ENCODE measurements at regions not wholly inside any gene's neighbourhood (a gene's known extent, or its start where the extent isn't known, plus 50 kb on each side); places are given as distances from the start of the nearest gene placed in this dataset.

- Histone ChIP-seq H3K4ac (replicated peaks; ENCODE audit: insufficient read length, low read depth, low read length) (no peak overlapping the region), H3K27me3 (replicated peaks in 1 of 4; ENCODE audit: control insufficient read depth in 3 of 4, extremely low read depth in 1 of 4, insufficient read depth in 3 of 4, low read length in 3 of 4) (no peaks in the 10 kb centered on the region), H2BK12ac (ENCODE audit: low read depth, low read length) (no peak overlapping the region), H3K4me3 (ENCODE audit: extremely low read depth in 1 of 4, insufficient read depth in 2 of 4, low read depth in 3 of 4, low read length in 4 of 4) (no peak overlapping the region), H3K36me3 (ENCODE audit: control insufficient read depth in 2 of 4, insufficient read depth in 4 of 4, low read length in 3 of 4) (no peaks in the 10 kb centered on the region), H3K14ac (ENCODE audit: insufficient read length) (no peak overlapping the region), H3K79me2 (ENCODE audit: control insufficient read depth in 1 of 2, insufficient read depth in 2 of 2, low read length in 2 of 2) (no peaks in the 10 kb centered on the region), H3K9me3 (ENCODE audit: insufficient read depth in 2 of 2, low read depth in 1 of 2, low read length in 1 of 2) (no peaks in the 10 kb centered on the region), H3K4me2 (ENCODE audit: insufficient read depth in 1 of 2, low read depth in 2 of 2, low read length in 2 of 2) (no peak overlapping the region), H4K5ac (ENCODE audit: insufficient read length, low read depth, low read length) (no peak overlapping the region), H2AFZ (ENCODE audit: low read length) (no peak overlapping the region), H2AK5ac (ENCODE audit: low read depth, low read length) (no peak overlapping the region), H3K79me1 (ENCODE audit: low read depth, low read length) (no peaks in the 10 kb centered on the region), H3K4me1 (replicated peaks in 1 of 4; ENCODE audit: control insufficient read depth in 3 of 4, insufficient read depth in 4 of 4, low read length in 3 of 4) (no peaks in the 10 kb centered on the region), H4K20me1 (replicated peaks in 1 of 2; ENCODE audit: control insufficient read depth in 1 of 2, insufficient read depth in 2 of 2, low read length in 2 of 2) (no peaks in the 10 kb centered on the region), H2BK120ac (replicated peaks; ENCODE audit: low read depth, low read length) (no peak overlapping the region), H3K56ac (replicated peaks; ENCODE audit: insufficient read length, low read depth, low read length) (no peak overlapping the region), H3K27ac (ENCODE audit: low read depth, low read length) (no peak overlapping the region), H3K9ac (replicated peaks in 1 of 4; ENCODE audit: extremely low read depth in 1 of 4, low read depth in 3 of 4, low read length in 3 of 4) (no peak overlapping the region), H2BK5ac (ENCODE audit: low read depth, low read length) (no peak overlapping the region), H4K91ac (replicated peaks; ENCODE audit: insufficient read length, low read length) (no peak overlapping the region), H3K23me2 (ENCODE audit: low read depth, low read length) (no peaks in the 10 kb centered on the region), H3K18ac (ENCODE audit: extremely low read depth, low read length) (no peak overlapping the region), H2BK20ac (ENCODE audit: low read length) (no peak overlapping the region), H3K23ac (ENCODE audit: insufficient read length) (no peak overlapping the region), H4K8ac (ENCODE audit: extremely low read depth, insufficient read depth, low read length) (no peak overlapping the region), H2BK15ac (ENCODE audit: low read length) (no peak overlapping the region)
- ChIA-PET CTCF (ENCODE audit: partially characterized antibody) (no interaction called here), POLR2A (ENCODE audit: partially characterized antibody) (no interaction called here)
- DNase-seq (ENCODE audit: low read depth in 1 of 2, low spot score in 2 of 2), result no peak
- 87% methylated on average over 7 of the region's 7 CpGs; no CpG with 5 or more reads in 1 of the 2 experiments for WGBS, 2 experiments (ENCODE audit: extremely low coverage in 1 of 2, insufficient coverage in 1 of 2, insufficient read length in 1 of 2, insufficient replicate concordance in 2 of 2, low coverage in 1 of 2, low lambda C conversion rate in 2 of 2, missing lambda C conversion rate in 1 of 2)
- no peak for FAIRE-seq
- TF ChIP-seq BRCA1 (IDR thresholded peaks at IDR 0.05; ENCODE audit: low read depth, low read length), result no peak
- no peak for TF ChIP-seq JUND (IDR thresholded peaks at IDR 0.05; ENCODE audit: low read length)
- TF ChIP-seq POU5F1 (IDR thresholded peaks at IDR 0.05; ENCODE audit: low read depth, low read length), result no peak
- no peak for TF ChIP-seq CHD1 (IDR thresholded peaks at IDR 0.05; ENCODE audit: low read depth, low read length)
- no peak for TF ChIP-seq HDAC6 (IDR thresholded peaks at IDR 0.05; ENCODE audit: low read depth, low read length)
- no peak for TF ChIP-seq USF2 (IDR thresholded peaks at IDR 0.05; ENCODE audit: low read length)
- TF ChIP-seq PHF8 (conservative IDR thresholded peaks at IDR 0.05; ENCODE audit: low read depth, low read length), result no peak
- TF ChIP-seq CTBP2 (IDR thresholded peaks at IDR 0.05; ENCODE audit: borderline replicate concordance, insufficient read depth, insufficient read length, low read length), result no peak
- no peak for TF ChIP-seq BACH1 (IDR thresholded peaks at IDR 0.05; ENCODE audit: low read length)
- no peak for TF ChIP-seq HDAC2 (IDR thresholded peaks at IDR 0.05; ENCODE audit: borderline replicate concordance in 1 of 2, low read depth in 2 of 2, low read length in 2 of 2)
- TF ChIP-seq KDM4A (IDR thresholded peaks at IDR 0.05; ENCODE audit: low read depth, low read length, severe bottlenecking), result no peak
- TF ChIP-seq SUZ12 (IDR thresholded peaks at IDR 0.05; ENCODE audit: low read length), result no peak
- TF ChIP-seq SIRT6 (IDR thresholded peaks at IDR 0.05; ENCODE audit: low read length), result no peak
Measured at GRCh38 chr13:78910147-78910546, 251.2 kb upstream of the OBI1 start.

Measured in H1 (cell line).